ENCODE measurements at regions not wholly inside any gene's neighbourhood (a gene's known extent, or its start where the extent isn't known, plus 50 kb on each side); places are given as distances from the start of the nearest gene placed in this dataset.

GRCh38 chr4:108425988-108426387 lies 194.4 kb upstream of the RPL34 start:
- no peak for TF ChIP-seq CTCF (IDR thresholded peaks at IDR 0.05)
- no peak for TF ChIP-seq POLR2AphosphoS5 (IDR thresholded peaks at IDR 0.05)

Measured in prostate gland (tissue), 2 donors.